ENCODE measurements at regions not wholly inside any gene's neighbourhood (a gene's known extent, or its start where the extent isn't known, plus 50 kb on each side); places are given as distances from the start of the nearest gene placed in this dataset.
A peak's percentile ranks its signal among the peaks of the same experiment; 100 is the strongest.
"Not testable (repeated sequence)": the region's sequence is repeated elsewhere in the genome, so short reads cannot be mapped to it uniquely, and the experiment has no call there.

DNA sequence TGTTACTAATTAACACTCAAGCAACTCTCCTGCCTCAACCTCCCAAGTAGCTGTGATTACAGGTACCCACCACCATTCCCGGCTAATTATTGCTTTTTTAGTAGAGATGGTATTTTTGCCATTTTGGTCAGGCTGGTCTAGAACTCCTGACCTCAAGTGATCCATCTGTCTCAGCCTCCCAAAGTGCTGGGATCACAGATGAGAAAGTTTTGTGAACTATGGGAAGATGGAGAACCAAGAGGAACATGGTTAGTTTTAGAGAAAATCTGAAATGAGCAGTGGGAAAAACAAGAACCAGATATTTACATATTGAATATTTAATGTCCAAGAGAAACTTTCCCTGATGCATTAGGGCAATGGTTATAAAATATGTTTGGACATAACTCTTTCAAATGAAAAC lies 863.6 kb upstream of the MIR17HG start:
- intact Hi-C loops (cut with DNase I) = no loop called here
- no peak for ATAC-seq
- Histone ChIP-seq H3K4me3 (no peak overlapping the region), H3K4me1 (no peaks in the 10 kb centered on the region), H3K9me3 (no peaks in the 10 kb centered on the region), H3K36me3 (no peaks in the 10 kb centered on the region), H3K27me3 (ENCODE audit: low read depth) (no peaks in the 10 kb centered on the region), H3K27ac (no peak overlapping the region)
- TF ChIP-seq CTCF (IDR thresholded peaks at IDR 0.05) = no peak
- no peak for DNase-seq

DNA sequence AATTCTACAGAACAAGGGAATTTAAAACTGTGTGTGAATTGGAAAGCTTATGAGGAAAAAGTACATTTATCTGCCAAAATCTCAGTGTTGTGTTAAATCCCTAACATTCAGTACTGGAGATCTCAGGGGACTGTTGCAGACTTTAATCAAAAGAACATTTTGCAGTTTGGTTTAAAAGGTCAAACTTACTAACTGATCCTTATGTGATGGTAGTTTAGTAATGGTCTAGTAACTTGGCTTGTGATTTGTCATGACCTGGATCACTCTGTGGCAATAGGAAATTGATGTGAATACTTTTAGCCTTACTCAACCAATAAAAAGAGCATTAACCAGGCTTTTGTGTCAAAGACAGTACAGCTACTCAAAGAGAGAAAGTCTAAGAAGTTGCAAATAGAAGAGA lies 862.1 kb upstream of the MIR17HG start:
- intact Hi-C loops (cut with DNase I) = no loop called here
- H3K4me3 ChIP-seq = no peak overlapping the region
- H3K27ac ChIP-seq = no peak overlapping the region
- no peaks in the 10 kb centered on the region for H3K36me3 ChIP-seq
- no peaks in the 10 kb centered on the region for H3K27me3 ChIP-seq (ENCODE audit: low read depth)
- TF ChIP-seq CTCF (IDR thresholded peaks at IDR 0.05) = no peak
- no peaks in the 10 kb centered on the region for H3K4me1 ChIP-seq
- no peaks in the 10 kb centered on the region for H3K9me3 ChIP-seq
- DNase-seq (no peak), ATAC-seq (no peak)

DNA sequence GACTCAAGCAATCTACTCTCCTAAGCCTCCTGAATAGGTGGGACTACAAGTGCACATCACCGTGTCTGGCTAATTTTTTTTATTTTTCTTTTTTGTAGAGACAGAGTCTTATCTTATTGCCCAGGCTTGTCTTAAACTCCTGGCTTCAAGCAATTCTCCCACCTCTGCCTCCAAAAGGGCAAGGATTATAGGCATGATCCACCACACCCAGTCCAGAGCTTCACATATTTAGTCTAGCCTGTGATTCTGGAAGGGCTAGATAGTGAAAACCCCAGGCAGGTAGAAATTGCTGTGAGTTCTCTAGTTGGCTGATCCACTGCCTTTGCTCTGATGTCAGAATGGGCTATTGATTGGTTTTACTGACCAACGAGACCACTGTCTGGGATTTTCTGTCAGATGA lies 854.6 kb upstream of the MIR17HG start:
- Histone ChIP-seq H3K9me3 (no peaks in the 10 kb centered on the region), H3K4me3 (no peak overlapping the region), H3K36me3 (no peaks in the 10 kb centered on the region), H3K27me3 (ENCODE audit: low read depth) (no peaks in the 10 kb centered on the region), H3K27ac (no peak overlapping the region), H3K4me1 (no peaks in the 10 kb centered on the region)
- TF ChIP-seq CTCF (IDR thresholded peaks at IDR 0.05) = no peak
- ATAC-seq (no peak), DNase-seq (no peak)
- intact Hi-C loops (cut with DNase I) = no loop called here

DNA sequence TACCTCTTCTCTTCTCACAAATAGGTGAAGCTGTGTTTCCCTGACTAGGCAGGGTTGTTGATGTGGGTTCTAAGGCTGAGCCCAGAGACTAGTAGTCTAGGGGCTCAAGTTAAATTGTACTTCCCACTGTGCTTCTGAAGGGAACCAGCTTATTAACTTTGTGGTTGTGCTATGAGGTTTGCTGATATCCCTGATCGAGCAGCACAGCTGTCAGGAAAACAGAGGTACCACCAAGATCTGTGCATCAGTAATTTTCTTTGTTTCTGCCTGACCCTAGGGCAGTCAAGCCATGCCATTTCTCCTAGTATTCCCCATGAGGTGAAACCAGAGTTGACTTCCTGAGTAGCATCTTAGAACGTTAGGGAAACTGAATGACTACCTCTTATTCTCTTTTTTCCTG lies 853.8 kb upstream of the MIR17HG start:
- H3K4me3 ChIP-seq = no peak overlapping the region
- no peaks in the 10 kb centered on the region for H3K4me1 ChIP-seq
- ATAC-seq (no peak), DNase-seq (no peak)
- intact Hi-C loops (cut with DNase I) = no loop called here
- TF ChIP-seq CTCF (IDR thresholded peaks at IDR 0.05) = no peak
- H3K27ac ChIP-seq = no peak overlapping the region
- H3K27me3 ChIP-seq (ENCODE audit: low read depth) = no peaks in the 10 kb centered on the region
- no peaks in the 10 kb centered on the region for H3K9me3 ChIP-seq
- no peaks in the 10 kb centered on the region for H3K36me3 ChIP-seq

DNA sequence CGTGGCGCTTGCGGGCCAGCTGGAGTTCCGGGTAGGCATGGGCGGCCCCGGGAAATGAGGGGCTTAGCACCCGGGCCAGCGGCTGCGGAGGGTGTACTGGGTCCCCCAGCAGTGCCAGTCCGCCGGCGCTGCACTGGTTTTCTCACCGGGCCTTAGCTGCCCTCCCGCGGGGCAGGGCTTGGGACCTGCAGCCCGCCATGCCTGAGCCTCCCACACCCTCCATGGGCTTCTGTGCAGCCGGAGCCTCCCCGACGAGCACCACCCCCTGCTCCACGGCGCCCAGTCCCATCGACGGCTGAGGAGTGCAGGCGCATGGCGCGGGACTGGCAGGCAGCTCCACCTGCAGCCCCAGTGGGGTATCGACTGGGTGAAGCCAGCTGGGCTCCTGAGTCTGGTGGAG lies 852.6 kb upstream of the MIR17HG start:
- H3K4me1 ChIP-seq; ATAC-seq; H3K9me3 ChIP-seq; H3K4me3 ChIP-seq; H3K27me3 ChIP-seq (ENCODE audit: low read depth); H3K27ac ChIP-seq; H3K36me3 ChIP-seq; intact Hi-C loops (cut with DNase I): not testable (repeated sequence)
- DNase-seq = peak; percentile 34

GRCh38 chr13:90498096-90498495 lies 849.4 kb upstream of the MIR17HG start:
- TF ChIP-seq CTCF (IDR thresholded peaks at IDR 0.05) = no peak
- H3K27ac ChIP-seq = no peak overlapping the region
- H3K4me1 ChIP-seq = no peaks in the 10 kb centered on the region
- ATAC-seq = no peak
- no peaks in the 10 kb centered on the region for H3K27me3 ChIP-seq (ENCODE audit: low read depth)
- intact Hi-C loops (cut with DNase I) = no loop called here
- H3K36me3 ChIP-seq = no peaks in the 10 kb centered on the region
- no peak overlapping the region for H3K4me3 ChIP-seq
- no peaks in the 10 kb centered on the region for H3K9me3 ChIP-seq
- no peak for DNase-seq

Data from lower lobe of right lung (tissue), 2 donors.